Stimulated activated memory B cell treated with anti-CD40 and anti-IgM and Interleukin-4, amounts not matched to agents 10 μg/mL and 1 μg/mL and 100 μg/mL, for 72 hours (primary cell): ENCODE measurements at regions not wholly inside any gene's neighbourhood (a gene's known extent, or its start where the extent isn't known, plus 50 kb on each side); places are given as distances from the start of the nearest gene placed in this dataset.
"Not testable (repeated sequence)": the region's sequence is repeated elsewhere in the genome, so short reads cannot be mapped to it uniquely, and the experiment has no call there.

Experiments
- ATAC-seq: fragments of 150-1000 bp; cut with Tn5 transposase; 2 replicates; pipeline ENCODE4 v1.10.0; 2021
- H3K27ac Mint-ChIP-seq: one replicate; pipeline ENCODE4 v1.8.0; 2022; ENCODE audit warnings: mild to moderate bottlenecking, mixed read lengths
- H3K27me3 Mint-ChIP-seq: one replicate; pipeline ENCODE4 v1.8.0; 2022; ENCODE audit warnings: mixed read lengths
- H3K36me3 Mint-ChIP-seq: one replicate; pipeline ENCODE4 v1.8.0; 2022; ENCODE audit warnings: mixed read lengths
- H3K4me1 Mint-ChIP-seq: one replicate; pipeline ENCODE4 v1.8.0; 2022; ENCODE audit warnings: mixed read lengths
- H3K4me3 Mint-ChIP-seq: one replicate; pipeline ENCODE4 v1.8.0; 2022; ENCODE audit warnings: mild to moderate bottlenecking, moderate library complexity, mixed read lengths
- H3K9me3 Mint-ChIP-seq: one replicate; pipeline ENCODE4 v1.8.0; 2022; ENCODE audit warnings: mixed read lengths

DNA sequence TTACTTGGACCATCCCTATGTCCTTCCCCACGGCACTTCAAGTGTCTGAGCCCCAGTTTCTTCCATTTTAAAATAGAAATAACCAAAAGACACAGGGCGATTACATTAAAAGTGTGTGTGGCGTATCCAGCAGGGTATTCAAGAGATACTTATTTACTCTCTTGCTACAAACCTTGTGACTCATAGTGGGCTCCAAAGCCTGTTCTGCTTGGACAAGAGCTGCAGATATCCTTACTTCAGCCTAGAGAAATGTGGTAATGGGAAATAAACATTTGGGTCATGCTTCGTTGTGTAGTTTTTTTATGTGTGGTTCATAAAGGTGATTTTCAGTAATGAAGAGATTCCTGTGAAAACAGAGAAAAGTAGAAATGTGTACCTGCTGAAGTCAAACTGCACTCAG, 288.9 kb upstream of the CDH11 start:
- Mint-ChIP-seq H3K9me3 (peaks cover 9% of the 10 kb centered on the region), H3K4me1 (no peaks in the 10 kb centered on the region), H3K4me3 (no peak overlapping the region), H3K27me3 (no peaks in the 10 kb centered on the region), H3K27ac (no peak overlapping the region), H3K36me3 (no peaks in the 10 kb centered on the region)
- ATAC-seq, result no peak

- Mint-ChIP-seq H3K4me3 (no peak overlapping the region), H3K9me3 (peaks cover 9% of the 10 kb centered on the region), H3K27ac (no peak overlapping the region), H3K27me3 (no peaks in the 10 kb centered on the region), H3K36me3 (no peaks in the 10 kb centered on the region), H3K4me1 (no peaks in the 10 kb centered on the region)
- ATAC-seq, result no peak
Measured at GRCh38 chr16:65409510-65409909, 287.6 kb upstream of the CDH11 start.

- ATAC-seq, result no peak
- Mint-ChIP-seq H3K36me3 (no peaks in the 10 kb centered on the region), H3K27ac (no peak overlapping the region), H3K4me3 (no peak overlapping the region), H3K9me3 (peaks cover 6% of the 10 kb centered on the region), H3K4me1 (no peaks in the 10 kb centered on the region), H3K27me3 (no peaks in the 10 kb centered on the region)
Measured at GRCh38 chr16:65406933-65407332, 285.1 kb upstream of the CDH11 start.

DNA sequence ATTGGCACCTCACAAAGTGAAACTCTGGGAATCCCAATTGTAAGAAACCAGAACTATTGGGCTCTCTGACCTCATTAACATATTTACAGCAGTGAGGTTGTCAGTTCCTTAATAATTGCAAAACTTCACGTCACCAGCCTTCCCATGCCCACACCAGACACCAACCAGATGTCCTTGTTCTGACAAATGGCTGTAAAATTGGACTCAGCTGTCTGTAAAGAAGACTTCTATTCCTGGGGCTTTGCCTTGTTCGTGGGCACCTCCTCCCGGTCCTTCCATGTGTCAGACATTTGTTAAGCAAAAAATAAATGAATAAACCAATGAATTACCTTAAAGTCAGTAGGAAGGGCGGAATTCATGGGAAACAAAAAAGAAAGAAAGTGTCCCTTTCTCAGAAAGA, 284.3 kb upstream of the CDH11 start:
- no peak overlapping the region for H3K4me3 Mint-ChIP-seq
- H3K9me3 Mint-ChIP-seq, result peaks cover 3% of the 10 kb centered on the region
- no peak for ATAC-seq
- H3K4me1 Mint-ChIP-seq, result no peaks in the 10 kb centered on the region
- no peaks in the 10 kb centered on the region for H3K36me3 Mint-ChIP-seq
- no peak overlapping the region for H3K27ac Mint-ChIP-seq
- no peaks in the 10 kb centered on the region for H3K27me3 Mint-ChIP-seq

DNA sequence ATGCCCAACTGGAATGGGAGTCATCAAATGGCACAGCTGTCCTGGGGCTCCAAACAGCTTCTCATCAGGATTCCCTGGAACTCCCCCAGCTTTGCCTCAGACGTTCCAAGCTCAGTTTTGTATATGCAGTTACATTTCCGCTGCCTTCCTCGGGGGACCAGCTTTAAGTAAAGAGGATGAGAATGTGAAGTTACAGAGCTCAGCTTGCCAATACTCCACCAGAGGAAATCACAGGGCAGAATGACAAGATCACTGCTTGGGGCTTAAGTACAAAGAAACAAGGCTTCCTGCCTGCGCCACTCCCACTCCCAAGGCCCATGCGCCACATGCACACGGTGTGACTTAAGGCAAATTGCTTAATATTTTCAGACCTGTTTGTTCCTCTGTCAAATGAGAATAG, 272.4 kb upstream of the CDH11 start:
- Mint-ChIP-seq H3K27me3 (no peaks in the 10 kb centered on the region), H3K9me3 (peaks cover 8% of the 10 kb centered on the region), H3K27ac (no peak overlapping the region), H3K4me1 (no peaks in the 10 kb centered on the region), H3K36me3 (no peaks in the 10 kb centered on the region), H3K4me3 (no peak overlapping the region)
- no peak for ATAC-seq

GRCh38 chr16:65392806-65393565, 271.1 kb upstream of the CDH11 start:
- no peaks in the 10 kb centered on the region for H3K36me3 Mint-ChIP-seq
- H3K9me3 Mint-ChIP-seq, result peaks cover 11% of the 10 kb centered on the region
- no peak for ATAC-seq
- H3K4me3 Mint-ChIP-seq, result no peak overlapping the region
- no peaks in the 10 kb centered on the region for H3K4me1 Mint-ChIP-seq
- no peak overlapping the region for H3K27ac Mint-ChIP-seq
- H3K27me3 Mint-ChIP-seq, result no peaks in the 10 kb centered on the region

- no peaks in the 10 kb centered on the region for H3K4me1 Mint-ChIP-seq
- no peak overlapping the region for H3K27ac Mint-ChIP-seq
- no peaks in the 10 kb centered on the region for H3K27me3 Mint-ChIP-seq
Measured at GRCh38 chr16:65388592-65388991, 266.7 kb upstream of the CDH11 start.

DNA sequence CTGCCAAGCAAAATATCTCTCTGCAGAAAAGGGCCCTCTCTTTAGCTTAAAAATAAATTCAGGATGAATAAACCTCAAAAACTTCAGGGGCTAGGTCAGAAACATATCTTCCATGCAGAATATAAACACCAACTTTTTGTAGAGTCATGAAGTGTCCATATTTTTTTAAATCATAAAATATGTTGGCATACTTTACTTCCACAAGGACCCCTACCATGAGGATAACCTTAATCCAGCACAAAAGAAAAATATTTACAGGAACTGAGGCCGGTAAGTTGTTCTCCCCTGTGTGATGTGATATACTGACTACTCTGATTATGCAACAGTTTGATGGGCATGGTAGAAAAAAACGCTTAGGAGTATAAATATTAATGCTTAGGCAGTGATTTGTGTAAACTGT, 264.8 kb upstream of the CDH11 start:
- ATAC-seq, result no peak
- Mint-ChIP-seq H3K9me3 (peaks cover 17% of the 10 kb centered on the region), H3K36me3 (no peaks in the 10 kb centered on the region), H3K4me3 (no peak overlapping the region), H3K27me3 (no peaks in the 10 kb centered on the region), H3K4me1 (no peaks in the 10 kb centered on the region), H3K27ac (no peak overlapping the region)

More at GRCh38 chr16:65388592-65388991, 266.7 kb upstream of the CDH11 start:
- Mint-ChIP-seq H3K9me3 (peaks cover 17% of the 10 kb centered on the region), H3K4me3 (no peak overlapping the region), H3K36me3 (no peaks in the 10 kb centered on the region)
- ATAC-seq, result no peak

- no peaks in the 10 kb centered on the region for H3K27me3 Mint-ChIP-seq
- H3K27ac Mint-ChIP-seq, result no peak overlapping the region
- H3K9me3 Mint-ChIP-seq, result peaks cover 19% of the 10 kb centered on the region
- no peaks in the 10 kb centered on the region for H3K36me3 Mint-ChIP-seq
- no peak overlapping the region for H3K4me3 Mint-ChIP-seq
- no peak for ATAC-seq
- no peaks in the 10 kb centered on the region for H3K4me1 Mint-ChIP-seq
Measured at GRCh38 chr16:65384441-65384840, 262.6 kb upstream of the CDH11 start.

GRCh38 chr16:65377195-65377594, 255.3 kb upstream of the CDH11 start:
- H3K27me3 Mint-ChIP-seq, result no peaks in the 10 kb centered on the region
- no peak overlapping the region for H3K4me3 Mint-ChIP-seq
- H3K36me3 Mint-ChIP-seq, result no peaks in the 10 kb centered on the region
- H3K27ac Mint-ChIP-seq, result no peak overlapping the region
- H3K9me3 Mint-ChIP-seq, result peaks cover 2% of the 10 kb centered on the region
- ATAC-seq, result no peak
- H3K4me1 Mint-ChIP-seq, result no peaks in the 10 kb centered on the region

DNA sequence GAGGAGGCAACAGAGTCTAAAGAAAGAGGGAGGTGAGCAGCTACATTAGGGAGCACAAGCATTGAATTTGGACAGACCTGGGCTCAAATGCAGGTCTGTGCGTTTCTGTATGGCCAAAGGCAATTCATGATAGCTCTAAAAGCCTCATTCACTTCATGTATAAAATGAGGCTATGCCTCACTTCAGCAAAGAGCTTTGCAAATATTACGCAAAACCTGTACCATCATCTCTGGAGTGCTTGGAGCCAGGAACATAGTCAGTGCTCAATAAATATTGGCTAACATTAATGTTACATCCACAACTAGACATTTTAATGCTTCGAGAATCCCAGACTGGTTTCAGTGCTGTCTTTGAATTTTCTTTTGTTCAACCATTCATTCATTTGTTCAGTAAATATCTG, 254.7 kb upstream of the CDH11 start:
- no peaks in the 10 kb centered on the region for H3K27me3 Mint-ChIP-seq
- H3K9me3 Mint-ChIP-seq, result peaks cover 2% of the 10 kb centered on the region
- H3K4me3 Mint-ChIP-seq, result no peak overlapping the region
- H3K36me3 Mint-ChIP-seq, result no peaks in the 10 kb centered on the region
- H3K4me1 Mint-ChIP-seq, result no peaks in the 10 kb centered on the region
- no peak for ATAC-seq
- no peak overlapping the region for H3K27ac Mint-ChIP-seq

DNA sequence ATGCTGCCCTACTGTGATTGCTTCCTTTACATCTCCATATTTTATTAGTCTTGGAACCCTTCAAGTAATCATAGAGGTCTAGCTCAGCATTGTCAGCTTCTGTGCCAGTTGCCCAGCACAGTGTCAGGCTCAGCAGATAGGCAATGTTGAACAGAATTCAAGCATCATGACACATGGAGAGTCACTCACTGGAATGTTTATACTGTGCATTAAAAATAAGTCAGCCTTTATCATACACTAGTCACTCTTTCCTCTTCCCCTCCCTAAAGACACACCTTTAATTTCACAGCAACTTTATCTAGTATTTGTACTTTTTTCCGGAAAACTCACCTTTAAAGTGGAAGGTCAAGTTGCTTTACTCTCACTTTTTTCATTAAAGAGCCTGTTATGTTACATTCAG, 253.8 kb upstream of the CDH11 start:
- ATAC-seq, result no peak
- Mint-ChIP-seq H3K27me3 (no peaks in the 10 kb centered on the region), H3K4me1 (no peaks in the 10 kb centered on the region), H3K4me3 (no peak overlapping the region), H3K27ac (no peak overlapping the region), H3K36me3 (no peaks in the 10 kb centered on the region), H3K9me3 (no peaks in the 10 kb centered on the region)

DNA sequence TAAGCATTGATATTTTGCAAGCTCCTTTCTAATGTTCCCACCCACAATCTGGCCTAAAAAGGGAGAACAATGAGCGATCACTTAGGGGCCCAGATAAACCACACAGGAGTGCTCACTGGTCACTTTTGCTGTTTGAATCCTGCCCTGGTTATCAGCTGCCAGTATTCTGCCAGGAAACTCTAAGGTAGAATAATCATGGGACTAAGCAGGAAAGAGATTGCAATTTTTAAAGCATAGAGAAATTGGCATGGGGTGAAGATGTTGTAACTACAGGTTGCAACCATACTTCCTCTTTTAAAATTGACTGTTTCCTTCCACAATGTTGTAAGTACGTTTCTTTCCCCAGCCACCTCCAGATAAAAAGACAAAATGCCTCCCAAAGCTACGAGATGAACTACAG, 251.2 kb upstream of the CDH11 start:
- no peak overlapping the region for H3K27ac Mint-ChIP-seq
- no peaks in the 10 kb centered on the region for H3K36me3 Mint-ChIP-seq
- H3K9me3 Mint-ChIP-seq, result peaks cover 6% of the 10 kb centered on the region
- H3K27me3 Mint-ChIP-seq, result no peaks in the 10 kb centered on the region
- ATAC-seq, result no peak
- no peaks in the 10 kb centered on the region for H3K4me1 Mint-ChIP-seq
- no peak overlapping the region for H3K4me3 Mint-ChIP-seq

- Mint-ChIP-seq H3K4me1 (no peaks in the 10 kb centered on the region), H3K27ac (no peak overlapping the region), H3K4me3 (no peak overlapping the region), H3K27me3 (no peaks in the 10 kb centered on the region), H3K9me3 (peaks cover 6% of the 10 kb centered on the region), H3K36me3 (no peaks in the 10 kb centered on the region)
- no peak for ATAC-seq
Measured at GRCh38 chr16:65372171-65372570, 250.3 kb upstream of the CDH11 start.

- Mint-ChIP-seq H3K4me3 (no peak overlapping the region), H3K36me3 (no peaks in the 10 kb centered on the region), H3K4me1 (no peaks in the 10 kb centered on the region), H3K27ac (no peak overlapping the region), H3K9me3 (peaks cover 6% of the 10 kb centered on the region), H3K27me3 (no peaks in the 10 kb centered on the region)
- no peak for ATAC-seq
Measured at GRCh38 chr16:65365732-65366715, 244.2 kb upstream of the CDH11 start.

DNA sequence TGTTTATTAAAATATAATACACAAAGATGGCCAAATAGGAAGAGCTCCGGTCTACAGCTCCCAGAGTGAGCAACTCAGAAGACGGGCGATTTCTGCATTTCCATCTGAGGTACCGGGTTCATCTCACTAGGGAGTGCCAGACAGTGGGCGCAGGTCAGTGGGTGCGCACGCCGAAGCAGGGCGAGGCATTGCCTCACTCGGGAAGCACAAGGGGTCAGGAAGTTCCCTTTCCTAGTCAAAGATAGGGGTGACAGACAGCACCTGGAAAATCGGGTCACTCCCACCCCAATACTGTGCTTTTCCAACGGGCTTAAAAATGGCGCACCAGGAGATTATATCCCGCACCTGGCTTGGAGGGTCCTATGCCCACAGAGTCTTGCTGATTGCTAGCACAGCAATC, 234.9 kb upstream of the CDH11 start:
- H3K4me1 Mint-ChIP-seq, H3K4me3 Mint-ChIP-seq, H3K27me3 Mint-ChIP-seq, H3K27ac Mint-ChIP-seq, ATAC-seq, H3K9me3 Mint-ChIP-seq, H3K36me3 Mint-ChIP-seq: not testable (repeated sequence)
